Astrocyte of the spinal cord (primary cell): ENCODE measurements at regions not wholly inside any gene's neighbourhood (a gene's known extent, or its start where the extent isn't known, plus 50 kb on each side); places are given as distances from the start of the nearest gene placed in this dataset.
A peak's percentile ranks its signal among the peaks of the same experiment; 100 is the strongest.

ENCODE experiments used
- DNase-seq: peaks from one replicate; pipeline ENCODE4 v3.0.0; 2011; ENCODE audit warnings: low read depth, low spot score
- H3K4me3 ChIP-seq: 2 replicates; pipeline ENCODE4 v1.5.1; 2011; ENCODE audit warnings: low read depth, mild to moderate bottlenecking, low read length, moderate library complexity
- CTCF ChIP-seq: IDR thresholded peaks from 2 replicates; pipeline ENCODE4 v1.5.1; 2012; ENCODE audit warnings: low read depth, mild to moderate bottlenecking, low read length, inconsistent platforms
- in situ Hi-C: cut with HindIII; loops from 2 replicates; pipeline ENCODE4 v1.10.0; 2017; ENCODE audit warnings: low sequenced_read_pairs

- DNase-seq, result no peak
- in situ Hi-C loops, result no loop called here
- no peak for TF ChIP-seq CTCF
- H3K4me3 ChIP-seq, result no peak overlapping the region
Observed at GRCh38 chr6:16966791-16967469, 134.9 kb upstream of the STMND1 start.

GRCh38 chr6:16965689-16966088 lies 136.2 kb upstream of the STMND1 start:
- TF ChIP-seq CTCF, result no peak
- H3K4me3 ChIP-seq, result no peak overlapping the region
- in situ Hi-C loops, result no loop called here
- DNase-seq, result no peak

- no peak overlapping the region for H3K4me3 ChIP-seq
- peak; percentile 71 for DNase-seq
- in situ Hi-C loops, result no loop called here
- peak; percentile 96 for TF ChIP-seq CTCF
Observed at GRCh38 chr6:16964553-16965499, 137.0 kb upstream of the STMND1 start.

- H3K4me3 ChIP-seq, result no peak overlapping the region
- TF ChIP-seq CTCF, result no peak
- DNase-seq, result peak; percentile 43
- in situ Hi-C loops, result no loop called here
Observed at GRCh38 chr6:16961577-16961976, 140.3 kb upstream of the STMND1 start.

- TF ChIP-seq CTCF, result no peak
- no peak overlapping the region for H3K4me3 ChIP-seq
- in situ Hi-C loops, result no loop called here
- DNase-seq, result no peak
Observed at GRCh38 chr6:16959789-16960188, 142.1 kb upstream of the STMND1 start.

GRCh38 chr6:16956361-16956760 lies 145.5 kb upstream of the STMND1 start:
- H3K4me3 ChIP-seq, result no peak overlapping the region
- no peak for DNase-seq
- no peak for TF ChIP-seq CTCF
- in situ Hi-C loops, result no loop called here
